ENCODE measurements at regions not wholly inside any gene's neighbourhood (a gene's known extent, or its start where the extent isn't known, plus 50 kb on each side); places are given as distances from the start of the nearest gene placed in this dataset.

GRCh38 chr18:22827216-22827615 is 105.9 kb upstream of the RBBP8 start:
- no peak for TF ChIP-seq CTCF (IDR thresholded peaks at IDR 0.05)
- no peak for TF ChIP-seq POLR2A (IDR thresholded peaks at IDR 0.05)

Data from lower leg skin (tissue), 3 donors.